ENCODE measurements at regions not wholly inside any gene's neighbourhood (a gene's known extent, or its start where the extent isn't known, plus 50 kb on each side); places are given as distances from the start of the nearest gene placed in this dataset.

DNA sequence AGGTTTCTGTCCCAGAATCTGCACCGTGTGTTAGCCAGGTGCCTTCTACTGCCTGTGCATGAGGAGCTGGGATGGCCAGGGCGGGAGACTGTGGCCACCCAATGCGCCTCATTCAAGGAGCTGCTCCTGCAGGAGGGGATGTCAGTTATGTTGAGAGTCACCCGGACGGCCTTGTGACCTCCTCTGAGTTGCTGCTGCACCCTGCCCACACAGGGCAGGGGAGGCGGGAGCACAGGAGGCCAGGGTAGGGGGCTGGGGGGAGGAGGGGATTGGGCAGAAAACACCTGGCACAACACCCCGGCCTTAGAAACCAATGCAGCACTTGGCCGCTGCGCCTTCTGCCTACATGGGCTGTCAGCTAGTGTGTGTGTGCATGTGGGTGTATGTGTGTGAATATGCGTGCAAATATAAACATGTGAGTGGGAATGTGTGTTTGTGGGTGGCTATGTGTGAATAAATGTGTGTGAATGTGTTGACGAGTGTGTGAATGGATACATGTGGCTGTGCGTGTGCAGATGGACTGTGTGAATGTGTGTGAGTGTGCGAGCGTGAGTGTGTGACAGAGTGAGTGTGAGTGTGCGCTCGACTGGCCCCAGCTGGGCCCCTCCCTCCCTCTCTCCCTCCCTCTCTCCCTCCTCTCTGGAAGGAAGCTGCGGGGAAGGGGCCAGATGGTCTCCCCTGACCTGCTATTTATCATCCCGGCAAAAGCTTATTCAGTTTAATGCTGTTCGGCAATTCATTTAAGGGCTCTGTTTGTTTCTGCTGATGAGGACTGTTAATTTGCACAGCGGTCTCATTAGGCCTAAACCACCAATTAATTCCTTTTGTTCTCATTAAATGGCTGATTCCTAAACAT is 106.9 kb downstream of the TLE3 start:
- Histone ChIP-seq H3K9me3 (ENCODE audit: control insufficient read depth, low read length) (peaks cover 3% of the 10 kb centered on the region), H3K9ac (ENCODE audit: extremely low read depth, low read length, poor library complexity, severe bottlenecking) (no peak overlapping the region), H3K27ac (ENCODE audit: low read depth, low read length) (no peak overlapping the region), H3K4me1 (ENCODE audit: control insufficient read depth, insufficient read depth, low read length) (no peaks in the 10 kb centered on the region), H3K36me3 (ENCODE audit: control insufficient read depth, insufficient read depth, low read length) (no peaks in the 10 kb centered on the region), H3K4me3 (ENCODE audit: low read length) (no peak overlapping the region), H3K27me3 (ENCODE audit: control insufficient read depth, insufficient read depth, low read length, poor library complexity, severe bottlenecking) (no peaks in the 10 kb centered on the region)
- peaks cover 23% of the 10 kb centered on the region for H3K4me1 Mint-ChIP-seq
- no peak overlapping the region for H3K27ac Mint-ChIP-seq
- 87% methylated on average over 13 to 19 of the region's 20 CpGs for WGBS, 2 experiments (ENCODE audit: insufficient coverage in 1 of 2, insufficient read length in 1 of 2)
- no peaks in the 10 kb centered on the region for H3K36me3 Mint-ChIP-seq (ENCODE audit: low read depth)
- H3K9me3 Mint-ChIP-seq = no peaks in the 10 kb centered on the region
- TF ChIP-seq, protein P1, sequence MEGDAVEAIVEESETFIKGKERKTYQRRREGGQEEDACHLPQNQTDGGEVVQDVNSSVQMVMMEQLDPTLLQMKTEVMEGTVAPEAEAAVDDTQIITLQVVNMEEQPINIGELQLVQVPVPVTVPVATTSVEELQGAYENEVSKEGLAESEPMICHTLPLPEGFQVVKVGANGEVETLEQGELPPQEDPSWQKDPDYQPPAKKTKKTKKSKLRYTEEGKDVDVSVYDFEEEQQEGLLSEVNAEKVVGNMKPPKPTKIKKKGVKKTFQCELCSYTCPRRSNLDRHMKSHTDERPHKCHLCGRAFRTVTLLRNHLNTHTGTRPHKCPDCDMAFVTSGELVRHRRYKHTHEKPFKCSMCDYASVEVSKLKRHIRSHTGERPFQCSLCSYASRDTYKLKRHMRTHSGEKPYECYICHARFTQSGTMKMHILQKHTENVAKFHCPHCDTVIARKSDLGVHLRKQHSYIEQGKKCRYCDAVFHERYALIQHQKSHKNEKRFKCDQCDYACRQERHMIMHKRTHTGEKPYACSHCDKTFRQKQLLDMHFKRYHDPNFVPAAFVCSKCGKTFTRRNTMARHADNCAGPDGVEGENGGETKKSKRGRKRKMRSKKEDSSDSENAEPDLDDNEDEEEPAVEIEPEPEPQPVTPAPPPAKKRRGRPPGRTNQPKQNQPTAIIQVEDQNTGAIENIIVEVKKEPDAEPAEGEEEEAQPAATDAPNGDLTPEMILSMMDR (conservative IDR thresholded peaks at IDR 0.05) = no peak
- H3K4me3 Mint-ChIP-seq = no peak overlapping the region
- peaks cover 23% of the 10 kb centered on the region for H3K27me3 Mint-ChIP-seq (ENCODE audit: insufficient read depth)
- no peak for DNase-seq

DNA sequence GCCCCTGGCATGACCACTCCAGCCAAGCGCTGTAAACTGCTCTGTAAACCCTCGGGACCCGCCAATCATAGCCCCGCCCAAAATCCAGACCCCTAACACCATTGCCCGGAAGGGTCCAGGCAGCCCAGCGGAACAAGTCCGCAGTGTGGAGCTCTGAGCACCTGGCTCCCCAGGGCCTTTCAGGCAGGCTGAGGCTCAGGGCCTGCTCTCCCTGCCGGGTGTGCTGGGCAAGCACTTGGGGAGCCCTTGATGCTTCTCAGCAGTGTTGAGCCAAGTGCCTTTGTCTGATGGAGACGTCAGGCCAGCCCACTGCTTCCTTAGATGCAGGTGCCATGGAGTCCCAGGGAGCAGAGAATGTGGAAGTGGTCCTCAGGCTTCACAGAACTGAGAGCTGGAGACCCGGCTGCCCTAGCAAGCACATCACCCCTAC is 106.2 kb downstream of the TLE3 start:
- Histone ChIP-seq H3K9me3 (ENCODE audit: control insufficient read depth, low read length) (peaks cover 5% of the 10 kb centered on the region), H3K36me3 (ENCODE audit: control insufficient read depth, insufficient read depth, low read length) (no peaks in the 10 kb centered on the region), H3K4me3 (ENCODE audit: low read length) (no peak overlapping the region), H3K27me3 (ENCODE audit: control insufficient read depth, insufficient read depth, low read length, poor library complexity, severe bottlenecking) (no peaks in the 10 kb centered on the region), H3K4me1 (ENCODE audit: control insufficient read depth, insufficient read depth, low read length) (peaks cover 5% of the 10 kb centered on the region), H3K9ac (ENCODE audit: extremely low read depth, low read length, poor library complexity, severe bottlenecking) (no peak overlapping the region), H3K27ac (ENCODE audit: low read depth, low read length) (peak overlapping the region; percentile 19)
- TF ChIP-seq, protein P1 (conservative IDR thresholded peaks at IDR 0.05) = no peak
- Mint-ChIP-seq H3K27me3 (ENCODE audit: insufficient read depth) (peaks cover 24% of the 10 kb centered on the region), H3K36me3 (ENCODE audit: low read depth) (no peaks in the 10 kb centered on the region), H3K4me3 (no peak overlapping the region), H3K9me3 (peaks cover 2% of the 10 kb centered on the region), H3K27ac (no peak overlapping the region), H3K4me1 (peaks cover 27% of the 10 kb centered on the region)
- 89 to 90% methylated on average over 8 to 10 of the region's 10 CpGs for WGBS, 2 experiments (ENCODE audit: insufficient coverage in 1 of 2, insufficient read length in 1 of 2)
- no peak for DNase-seq

DNA sequence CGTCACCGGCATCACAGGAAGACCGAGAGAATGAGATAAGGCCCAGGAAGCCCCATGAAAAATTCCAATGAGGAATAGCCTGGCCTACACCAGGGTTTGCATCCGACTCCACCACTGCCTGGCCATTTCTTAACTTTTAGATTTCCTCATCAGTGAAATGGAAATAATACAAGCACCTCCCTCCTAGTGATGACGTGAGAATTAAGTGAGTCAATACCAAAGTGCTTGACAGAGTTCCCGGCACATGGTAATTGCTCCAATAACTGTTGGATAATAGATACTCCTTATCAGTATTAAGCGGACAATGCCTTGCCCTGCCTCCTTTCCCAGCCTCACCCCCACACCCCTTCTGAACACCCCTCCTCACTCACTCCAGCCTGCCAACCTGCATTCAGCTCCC is 105.4 kb downstream of the TLE3 start:
- Mint-ChIP-seq H3K27ac (no peak overlapping the region), H3K9me3 (peaks cover 2% of the 10 kb centered on the region), H3K27me3 (ENCODE audit: insufficient read depth) (peaks cover 20% of the 10 kb centered on the region), H3K4me3 (no peak overlapping the region), H3K4me1 (peaks cover 35% of the 10 kb centered on the region), H3K36me3 (ENCODE audit: low read depth) (no peaks in the 10 kb centered on the region)
- no peak for DNase-seq
- TF ChIP-seq, protein P1 (conservative IDR thresholded peaks at IDR 0.05) = no peak
- H3K9ac ChIP-seq (ENCODE audit: extremely low read depth, low read length, poor library complexity, severe bottlenecking) = no peak overlapping the region
- no peaks in the 10 kb centered on the region for H3K27me3 ChIP-seq (ENCODE audit: control insufficient read depth, insufficient read depth, low read length, poor library complexity, severe bottlenecking)
- 88 to 98% methylated on average over 6 to 7 of the region's 7 CpGs for WGBS, 2 experiments (ENCODE audit: insufficient coverage in 1 of 2, insufficient read length in 1 of 2)
- H3K27ac ChIP-seq (ENCODE audit: low read depth, low read length) = no peak overlapping the region
- H3K4me1 ChIP-seq (ENCODE audit: control insufficient read depth, insufficient read depth, low read length) = peaks cover 5% of the 10 kb centered on the region
- no peak overlapping the region for H3K4me3 ChIP-seq (ENCODE audit: low read length)
- no peaks in the 10 kb centered on the region for H3K36me3 ChIP-seq (ENCODE audit: control insufficient read depth, insufficient read depth, low read length)
- H3K9me3 ChIP-seq (ENCODE audit: control insufficient read depth, low read length) = peaks cover 5% of the 10 kb centered on the region

Data from endodermal cell (in vitro differentiated cells).